HS-5 (cell line): ENCODE measurements at regions not wholly inside any gene's neighbourhood (a gene's known extent, or its start where the extent isn't known, plus 50 kb on each side); places are given as distances from the start of the nearest gene placed in this dataset.
"Not testable (repeated sequence)": the region's sequence is repeated elsewhere in the genome, so short reads cannot be mapped to it uniquely, and the experiment has no call there.

Experiments used
- DNase-seq: peaks from one replicate; pipeline ENCODE4 v3.0.0-alpha.2; 2012; ENCODE audit warnings: low read depth

DNA sequence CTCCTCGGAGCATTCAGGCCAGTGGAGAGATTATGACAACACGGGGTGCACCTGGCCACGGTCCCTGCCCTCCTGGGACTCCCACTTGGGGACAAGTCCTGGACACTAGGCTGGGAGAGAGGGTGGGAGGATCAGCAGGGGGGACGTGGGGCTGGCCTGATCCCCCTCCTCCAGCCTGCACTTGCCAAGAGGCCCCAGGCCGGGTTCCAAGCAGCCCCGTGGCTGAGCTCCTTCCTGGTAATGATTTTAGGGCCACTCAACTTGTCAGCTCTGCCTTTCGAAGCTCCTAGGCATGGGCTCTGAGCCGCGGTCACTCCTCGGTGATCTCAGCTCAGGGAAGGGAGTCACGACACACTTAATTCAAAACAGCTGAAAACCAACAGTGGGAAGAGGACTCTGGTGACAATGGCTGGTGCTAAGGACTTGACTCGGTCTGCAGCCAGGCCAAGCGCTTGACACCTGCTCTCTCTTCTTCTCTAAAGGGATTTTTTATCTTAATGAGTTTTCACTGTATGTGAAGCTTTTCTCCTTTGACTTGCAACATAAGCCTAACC lies 161.7 kb downstream of the BMP7 start:
- DNase-seq = no peak

- no peak for DNase-seq
Observed at GRCh38 chr20:57106030-57106682, 160.3 kb downstream of the BMP7 start.

DNA sequence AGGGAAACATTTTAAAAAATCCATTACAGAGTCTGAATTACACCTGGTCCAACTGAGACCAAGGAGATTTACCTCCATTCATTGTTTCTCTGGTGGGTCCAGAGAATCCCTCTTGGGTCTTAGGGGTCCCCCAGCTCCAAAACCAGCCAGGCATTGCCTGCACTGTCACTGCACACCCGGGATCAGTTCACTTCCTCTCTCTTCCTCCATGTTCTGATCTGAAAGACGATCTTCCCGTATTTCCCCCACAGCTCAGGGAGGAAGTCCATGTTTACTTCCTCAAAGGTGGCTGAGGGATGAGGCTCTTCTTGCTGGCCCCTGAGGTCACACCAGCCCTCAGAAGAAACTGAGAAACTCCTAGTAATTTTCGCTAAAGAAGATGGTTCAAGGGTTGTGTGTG lies 159.7 kb downstream of the BMP7 start:
- no peak for DNase-seq

GRCh38 chr20:57107208-57107607 lies 159.2 kb downstream of the BMP7 start:
- DNase-seq = no peak

DNA sequence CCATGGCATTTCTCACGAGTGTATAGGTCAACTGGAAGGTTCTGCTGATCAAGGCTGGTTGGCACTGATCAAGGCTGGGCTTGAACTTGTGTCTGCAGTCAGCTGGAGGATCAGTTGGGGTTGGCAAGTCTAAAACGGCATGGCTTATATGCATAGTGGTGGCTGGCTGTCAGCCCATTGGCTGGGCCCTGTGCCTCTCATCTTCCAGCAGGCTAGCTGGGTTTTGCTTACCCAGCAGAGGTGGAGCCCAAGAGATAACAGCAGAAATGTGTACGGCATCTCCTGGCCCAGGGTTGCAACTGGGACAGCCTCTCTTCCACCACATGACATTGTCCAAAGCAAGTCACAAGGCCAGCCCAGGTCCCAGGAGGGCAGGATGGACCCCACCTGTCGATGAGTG lies 158.2 kb downstream of the BMP7 start:
- no peak for DNase-seq

- DNase-seq = no peak
Observed at GRCh38 chr20:57108742-57109570, 157.5 kb downstream of the BMP7 start.

DNA sequence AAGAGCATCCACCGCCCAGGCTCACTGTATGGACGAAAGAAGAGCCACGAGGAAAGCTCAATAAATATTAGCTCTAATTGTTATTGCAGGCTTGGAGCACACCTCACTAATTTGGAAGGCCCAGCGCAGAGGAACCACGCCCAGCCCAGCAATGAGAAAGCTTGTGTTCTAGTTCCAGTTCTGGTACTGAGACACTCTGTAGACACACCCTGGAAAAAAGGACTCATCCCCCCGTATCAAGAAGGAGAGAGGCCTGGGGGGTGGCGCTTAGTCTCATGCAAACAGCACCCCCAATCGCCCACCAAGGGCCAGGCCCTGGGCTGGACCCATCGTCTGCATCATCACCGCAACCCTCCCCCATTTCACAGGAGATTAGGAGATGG lies 156.9 kb downstream of the BMP7 start:
- DNase-seq = no peak

DNA sequence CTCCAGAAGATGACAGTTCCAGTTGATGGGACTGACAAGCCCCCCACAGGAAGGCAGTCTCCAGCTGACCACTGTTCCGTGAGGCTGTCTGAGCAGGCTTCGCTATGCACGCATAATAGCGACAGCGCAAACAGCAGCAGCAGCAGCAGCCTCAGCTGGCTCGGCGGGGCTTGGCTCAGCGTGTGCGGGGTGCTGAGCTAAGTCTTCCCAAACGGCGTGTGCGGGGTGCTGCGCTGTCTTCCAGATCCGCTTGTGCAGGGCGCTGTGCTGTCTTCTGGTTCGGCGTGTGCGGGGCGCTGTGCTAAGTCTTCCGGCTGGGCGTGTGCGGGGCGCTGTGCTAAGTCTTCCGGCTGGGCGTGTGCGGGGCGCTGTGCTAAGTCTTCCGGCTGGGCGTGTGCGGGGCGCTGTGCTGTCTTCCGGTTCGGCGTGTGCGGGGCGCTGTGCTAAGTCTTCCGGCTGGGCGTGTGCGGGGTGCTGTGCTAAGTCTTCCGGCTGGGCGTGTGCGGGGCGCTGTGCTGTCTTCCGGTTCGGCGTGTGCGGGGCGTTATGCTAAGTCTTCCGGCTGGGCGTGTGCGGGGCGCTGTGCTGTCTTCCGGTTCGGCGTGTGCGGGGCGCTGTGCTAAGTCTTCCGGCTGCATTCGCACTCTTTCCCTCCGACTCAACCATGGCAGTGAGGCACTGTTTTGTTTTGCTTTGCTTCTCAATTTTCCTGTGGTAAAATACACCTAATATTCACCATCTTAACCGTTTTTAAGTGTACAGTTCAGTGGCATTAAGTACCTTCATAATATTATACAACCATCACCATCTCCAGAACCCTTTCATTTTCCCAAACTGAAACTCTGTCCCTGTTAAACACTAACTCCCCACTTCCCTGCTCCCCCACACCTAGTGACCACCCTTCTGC lies 156.1 kb downstream of the BMP7 start:
- DNase-seq = not testable (repeated sequence)

- DNase-seq = no peak
Observed at GRCh38 chr20:57111028-57111373, 155.4 kb downstream of the BMP7 start.

DNA sequence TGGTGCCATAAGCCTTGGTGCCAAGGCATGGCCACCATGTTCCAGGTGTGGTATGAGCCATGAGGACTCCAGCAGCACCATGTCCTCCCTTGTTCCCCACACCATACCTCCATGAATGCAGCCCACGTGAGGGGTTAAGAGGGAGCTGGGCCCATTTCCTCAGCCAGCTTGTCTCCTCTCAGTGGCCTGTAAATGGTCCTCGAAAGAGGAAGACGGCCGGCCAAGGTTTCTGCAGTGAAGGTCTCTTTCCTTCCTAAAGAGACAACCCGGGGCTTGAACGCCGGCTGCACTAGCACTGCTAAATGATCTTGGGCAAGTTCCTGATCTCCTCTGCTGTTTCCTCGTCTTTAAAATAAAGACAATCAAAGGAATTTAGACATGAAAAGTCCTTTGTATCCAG lies 154.0 kb downstream of the BMP7 start:
- DNase-seq = no peak

GRCh38 chr20:57114290-57115005 lies 152.0 kb downstream of the BMP7 start:
- no peak for DNase-seq

DNA sequence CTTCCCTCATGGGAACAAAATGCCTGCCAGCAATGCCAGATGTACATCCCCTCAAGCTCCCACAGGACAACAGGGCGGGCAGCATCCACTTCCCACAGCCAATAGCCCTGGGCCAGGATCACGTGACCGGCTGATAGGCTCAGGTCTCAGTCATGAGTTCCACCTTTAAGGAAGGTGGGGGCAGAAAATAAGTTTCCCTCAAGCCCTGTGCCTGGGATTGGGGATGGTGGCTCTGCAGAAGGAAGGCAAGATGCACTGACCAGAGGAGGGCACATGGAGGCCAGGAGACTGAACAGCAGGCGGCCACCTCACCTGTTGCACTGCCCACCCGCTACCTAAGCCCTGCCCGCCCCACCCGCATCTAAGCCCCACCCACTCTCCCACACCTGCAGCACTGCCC lies 149.1 kb downstream of the BMP7 start:
- no peak for DNase-seq

- no peak for DNase-seq
Observed at GRCh38 chr20:57118107-57118769, 148.2 kb downstream of the BMP7 start.
